DND-41 (cell line): ENCODE measurements at regions not wholly inside any gene's neighbourhood (a gene's known extent, or its start where the extent isn't known, plus 50 kb on each side); places are given as distances from the start of the nearest gene placed in this dataset.

Experiments
- ATAC-seq: fragments of 200-7000 bp; cut with Tn5 transposase; 3 replicates; pipeline ENCODE4 v1.9.1; 2021; ENCODE audit warnings: low read depth; ENCODE audit not compliant: insufficient read depth
- DNase-seq: peaks from one replicate; pipeline ENCODE4 v3.0.0-alpha.2; 2020
- H2AFZ ChIP-seq: 2 replicates; pipeline ENCODE4 v1.6.0; 2012; ENCODE audit warnings: low read depth, low read length
- H3K27ac ChIP-seq: 2 replicates; pipeline ENCODE4 v1.5.1; 2012; ENCODE audit warnings: low read length, inconsistent platforms
- H3K27me3 ChIP-seq: fragments of 200-600 bp; sonication (generic); 2 replicates; pipeline ENCODE4 v1.6.0; 2012; ENCODE audit warnings: low read length, mild to moderate bottlenecking, inconsistent platforms; ENCODE audit not compliant: insufficient read depth, poor library complexity
- H3K36me3 ChIP-seq: 2 replicates; pipeline ENCODE4 v1.5.1; 2012; ENCODE audit warnings: low read length, inconsistent platforms; ENCODE audit not compliant: insufficient read depth
- H3K4me1 ChIP-seq: 2 replicates; pipeline ENCODE4 v1.5.1; 2012; ENCODE audit warnings: mild to moderate bottlenecking, low read length; ENCODE audit not compliant: insufficient read depth
- H3K4me2 ChIP-seq: 2 replicates; pipeline ENCODE4 v1.6.0; 2012; ENCODE audit warnings: mild to moderate bottlenecking, moderate library complexity, low read length, inconsistent platforms; ENCODE audit not compliant: insufficient read depth
- H3K4me3 ChIP-seq, 2 experiments: fragments of 200-600 bp in 1 of 2; shearing (Covaris generic) in 1 of 2; 2 replicates each; pipeline ENCODE4 v1.5.1; 2012 to 2016; ENCODE audit warnings: inconsistent platforms in 2 of 2, low read length in 2 of 2, mild to moderate bottlenecking in 2 of 2, low read depth in 1 of 2, moderate library complexity in 1 of 2
- H3K79me2 ChIP-seq: 2 replicates; pipeline ENCODE4 v1.6.0; 2012; ENCODE audit warnings: low read length, inconsistent platforms; ENCODE audit not compliant: insufficient read depth
- H3K9ac ChIP-seq: 2 replicates; pipeline ENCODE4 v1.6.0; 2012; ENCODE audit warnings: low read depth, mild to moderate bottlenecking, inconsistent platforms, low read length, moderate library complexity
- H3K9me3 ChIP-seq: 2 replicates; pipeline ENCODE4 v1.5.1; 2012; ENCODE audit warnings: low read length, moderate library complexity, mild to moderate bottlenecking, inconsistent platforms; ENCODE audit not compliant: insufficient read depth, severe bottlenecking
- H4K20me1 ChIP-seq: 2 replicates; pipeline ENCODE4 v1.6.0; 2012; ENCODE audit warnings: low read length; ENCODE audit not compliant: insufficient read depth
- CTCF ChIP-seq: IDR thresholded peaks from 2 replicates; pipeline ENCODE4 v1.5.1; 2012; ENCODE audit warnings: borderline replicate concordance, low read length, moderate library complexity, mild to moderate bottlenecking; ENCODE audit not compliant: poor library complexity, severe bottlenecking; ENCODE audit errors: extremely low read depth
- EZH2 ChIP-seq: IDR thresholded peaks from 3 replicates; pipeline ENCODE4 v1.6.1; 2012; ENCODE audit warnings: borderline replicate concordance, low read depth, mild to moderate bottlenecking, moderate library complexity, low read length, inconsistent platforms; ENCODE audit not compliant: severe bottlenecking

DNA sequence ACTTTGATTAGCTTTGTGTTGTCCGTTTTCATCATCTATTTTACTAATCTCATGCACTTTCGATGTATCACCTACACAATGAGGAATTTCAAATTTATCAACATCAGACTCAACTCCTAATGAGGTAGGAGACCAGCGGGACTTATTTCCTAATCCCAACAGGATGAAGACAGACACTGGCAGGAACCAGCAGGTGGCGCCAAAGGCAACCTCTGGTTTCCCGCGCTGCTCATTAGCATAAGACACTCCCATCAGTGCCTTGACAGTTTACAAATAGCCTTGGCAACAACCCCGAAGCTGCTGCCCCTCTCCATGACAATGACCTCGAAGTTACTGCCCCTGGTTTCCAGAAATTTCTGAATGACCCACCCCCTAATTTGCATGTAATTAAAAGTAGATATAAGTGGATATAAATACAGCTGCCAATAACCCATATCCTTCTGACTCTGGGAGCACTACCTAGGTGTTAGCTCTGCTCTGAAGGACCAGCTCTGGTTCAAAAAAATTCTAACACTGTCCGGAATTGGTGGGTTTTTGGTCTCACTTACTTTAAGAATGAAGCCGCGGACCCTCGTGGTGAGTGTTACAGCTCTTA is 974.8 kb downstream of the ADGRL2 start:
- Histone ChIP-seq H3K36me3 (no peaks in the 10 kb centered on the region), H3K4me1 (no peaks in the 10 kb centered on the region), H3K27ac (no peak overlapping the region), H3K27me3 (no peaks in the 10 kb centered on the region), H3K79me2 (no peaks in the 10 kb centered on the region), H3K9me3 (no peaks in the 10 kb centered on the region), H3K4me3 (no peak overlapping the region), H3K4me2 (no peak overlapping the region), H3K9ac (no peak overlapping the region), H2AFZ (no peak overlapping the region), H4K20me1 (no peaks in the 10 kb centered on the region)
- ATAC-seq (0 out of 3 replicates have a peak, but pooled peaks have one; percentile 45), DNase-seq (peak; percentile 13)
- TF ChIP-seq CTCF (peak; percentile 58), EZH2 (no peak)

GRCh38 chr1:82762829-82763532 is 962.2 kb downstream of the ADGRL2 start:
- H3K27me3 ChIP-seq: no peaks in the 10 kb centered on the region
- H3K4me3 ChIP-seq: no peak overlapping the region
- no peaks in the 10 kb centered on the region for H3K36me3 ChIP-seq
- H2AFZ ChIP-seq: no peak overlapping the region
- no peak overlapping the region for H3K4me2 ChIP-seq
- DNase-seq (no peak), ATAC-seq (no peak)
- H3K9me3 ChIP-seq: no peaks in the 10 kb centered on the region
- H3K9ac ChIP-seq: no peak overlapping the region
- H4K20me1 ChIP-seq: no peaks in the 10 kb centered on the region
- no peaks in the 10 kb centered on the region for H3K79me2 ChIP-seq
- no peak overlapping the region for H3K27ac ChIP-seq
- H3K4me1 ChIP-seq: no peaks in the 10 kb centered on the region
- TF ChIP-seq EZH2: no peak

GRCh38 chr1:82759035-82759434 is 958.3 kb downstream of the ADGRL2 start:
- no peak overlapping the region for H2AFZ ChIP-seq
- TF ChIP-seq EZH2: no peak
- no peak for TF ChIP-seq CTCF
- H3K9me3 ChIP-seq: no peaks in the 10 kb centered on the region
- no peak overlapping the region for H3K4me2 ChIP-seq
- H4K20me1 ChIP-seq: no peaks in the 10 kb centered on the region
- H3K4me3 ChIP-seq: no peak overlapping the region
- H3K27me3 ChIP-seq: no peaks in the 10 kb centered on the region
- no peaks in the 10 kb centered on the region for H3K36me3 ChIP-seq
- no peak overlapping the region for H3K27ac ChIP-seq
- no peaks in the 10 kb centered on the region for H3K4me1 ChIP-seq
- no peaks in the 10 kb centered on the region for H3K79me2 ChIP-seq
- ATAC-seq (no peak), DNase-seq (no peak)
- H3K9ac ChIP-seq: no peak overlapping the region

DNA sequence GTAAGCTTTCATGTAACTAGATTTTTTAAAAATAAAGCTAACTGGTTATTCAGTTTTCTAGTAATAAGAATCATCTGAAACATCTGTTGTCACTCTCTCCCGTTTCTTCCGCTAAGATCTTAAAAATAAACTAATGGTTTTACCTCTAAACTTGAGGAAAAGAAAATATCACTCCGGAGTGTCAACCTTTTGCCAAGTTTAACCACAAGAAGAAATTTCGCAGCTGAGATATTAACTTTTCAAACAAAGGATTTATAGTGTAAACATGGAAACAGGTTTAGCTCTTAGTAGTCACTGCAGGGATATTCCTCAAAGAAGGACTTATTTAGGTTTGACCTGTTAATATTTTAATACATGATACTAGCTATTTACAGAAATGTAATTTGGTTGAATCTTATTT is 954.9 kb downstream of the ADGRL2 start:
- TF ChIP-seq EZH2 (no peak), CTCF (no peak)
- Histone ChIP-seq H2AFZ (no peak overlapping the region), H3K4me1 (no peaks in the 10 kb centered on the region)

More for the DNA sequence above, 954.9 kb downstream of the ADGRL2 start:
- no peak for DNase-seq
- no peaks in the 10 kb centered on the region for H4K20me1 ChIP-seq
- no peak overlapping the region for H3K4me2 ChIP-seq
- no peaks in the 10 kb centered on the region for H3K9me3 ChIP-seq
- no peak for ATAC-seq
- H3K79me2 ChIP-seq: no peaks in the 10 kb centered on the region
- no peaks in the 10 kb centered on the region for H3K36me3 ChIP-seq
- H3K9ac ChIP-seq: no peak overlapping the region
- H3K4me3 ChIP-seq: no peak overlapping the region
- no peak overlapping the region for H3K27ac ChIP-seq
- H3K27me3 ChIP-seq: no peaks in the 10 kb centered on the region
